ENCODE measurements at regions not wholly inside any gene's neighbourhood (a gene's known extent, or its start where the extent isn't known, plus 50 kb on each side); places are given as distances from the start of the nearest gene placed in this dataset.

DNA sequence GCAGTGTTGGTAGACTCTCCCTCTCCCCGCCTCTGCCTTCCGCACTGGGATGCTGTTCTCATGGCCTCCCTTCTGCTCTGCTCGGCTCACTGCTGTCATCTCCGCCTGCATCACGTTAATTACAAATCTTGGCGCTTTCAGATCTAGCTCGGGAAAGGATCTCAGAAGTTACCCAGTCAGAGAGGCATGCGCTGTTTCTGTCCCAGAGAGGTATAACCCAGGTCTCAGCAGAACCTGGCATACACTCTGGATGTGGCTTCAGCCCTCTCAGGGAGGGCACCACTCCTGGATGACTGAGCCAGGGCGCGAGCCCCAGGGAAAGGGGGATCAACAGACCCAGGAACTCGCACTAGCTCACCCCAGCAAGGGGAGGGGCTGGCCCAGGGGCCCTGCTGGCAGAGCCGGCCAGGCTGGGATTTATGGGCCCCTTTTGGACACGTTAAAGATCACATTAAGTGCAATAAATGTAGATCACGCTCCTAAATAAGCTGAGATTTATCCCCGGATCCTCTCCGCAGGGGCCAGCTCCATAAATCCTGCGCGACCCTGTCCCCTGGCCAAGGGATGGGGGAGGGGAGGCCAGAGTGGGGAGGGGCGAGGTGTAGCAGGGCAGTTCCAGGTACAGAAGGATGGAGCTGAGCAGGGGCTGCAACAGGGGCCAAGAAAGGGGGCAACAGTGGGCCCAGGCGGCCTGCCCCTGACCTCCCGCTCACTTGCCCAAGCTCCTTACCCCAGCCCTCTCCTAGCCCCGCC, 101.3 kb upstream of the ZBTB40 start:
- Histone ChIP-seq H3K9ac (ENCODE audit: low read length) (no peak overlapping the region), H2AFZ (ENCODE audit: low read length) (no peak overlapping the region), H3K79me2 (ENCODE audit: low read length) (no peaks in the 10 kb centered on the region), H3K9me3 (ENCODE audit: low read length) (no peaks in the 10 kb centered on the region), H3K4me1 (ENCODE audit: low read length) (no peaks in the 10 kb centered on the region), H3K27me3 (ENCODE audit: low read length) (no peaks in the 10 kb centered on the region), H3K4me2 (ENCODE audit: low read depth, low read length, poor library complexity, severe bottlenecking) (no peak overlapping the region), H3K4me3 (ENCODE audit: low read length) (no peak overlapping the region), H3K36me3 (ENCODE audit: insufficient read depth, low read length) (no peaks in the 10 kb centered on the region), H3K27ac (ENCODE audit: low read length) (no peak overlapping the region), H3K9me2 (replicated peaks; ENCODE audit: insufficient read depth, low read length) (no peaks in the 10 kb centered on the region), H4K20me1 (ENCODE audit: insufficient read depth, low read depth, low read length) (no peaks in the 10 kb centered on the region)
- DNase-seq: no peak

DNA sequence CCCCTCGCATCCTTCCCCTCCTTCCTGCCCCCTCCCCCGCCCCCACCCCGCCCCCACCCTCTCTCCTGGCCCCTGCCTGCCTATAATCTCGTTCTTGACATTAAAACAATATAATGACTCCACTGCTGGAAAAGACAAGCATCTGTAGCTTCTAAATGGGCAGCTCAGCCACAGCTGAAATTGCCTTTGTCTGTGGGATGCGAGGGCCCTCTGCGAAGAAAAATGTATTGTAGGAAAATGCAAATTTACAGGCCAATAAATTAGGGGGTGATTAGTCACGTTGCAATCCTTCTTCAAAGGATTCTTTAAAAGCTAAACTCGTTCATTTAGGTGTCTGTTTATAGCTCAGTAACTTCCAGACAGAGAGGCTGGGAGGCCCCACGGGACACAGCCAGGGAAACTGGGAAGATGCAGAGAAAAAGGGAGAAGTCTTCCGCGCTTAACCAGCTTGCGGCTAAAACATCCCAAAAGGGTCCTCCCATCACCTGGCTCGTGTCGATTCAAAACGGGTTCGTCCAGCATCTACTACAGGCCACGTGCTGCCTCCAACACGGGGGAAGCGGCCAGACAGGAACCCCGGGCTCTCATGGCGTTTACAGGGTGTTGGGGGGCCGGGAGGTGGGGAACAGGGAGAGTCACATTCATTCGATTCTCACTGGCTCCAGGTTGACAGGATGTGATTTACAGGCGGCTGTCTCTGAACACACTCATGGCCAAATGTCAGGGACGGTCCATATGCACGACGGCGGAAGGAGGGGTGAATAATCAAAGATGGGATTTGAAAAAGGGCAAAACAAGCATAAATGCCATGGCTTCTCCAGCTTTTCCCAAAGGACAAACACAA, 100.5 kb upstream of the ZBTB40 start:
- Histone ChIP-seq H3K9me3 (ENCODE audit: low read length) (no peaks in the 10 kb centered on the region), H3K27me3 (ENCODE audit: low read length) (no peaks in the 10 kb centered on the region), H3K4me3 (ENCODE audit: low read length) (no peak overlapping the region), H2AFZ (ENCODE audit: low read length) (no peak overlapping the region), H3K79me2 (ENCODE audit: low read length) (no peaks in the 10 kb centered on the region), H3K4me2 (ENCODE audit: low read depth, low read length, poor library complexity, severe bottlenecking) (no peak overlapping the region), H3K4me1 (ENCODE audit: low read length) (no peaks in the 10 kb centered on the region), H3K36me3 (ENCODE audit: insufficient read depth, low read length) (no peaks in the 10 kb centered on the region), H3K27ac (ENCODE audit: low read length) (no peak overlapping the region), H3K9me2 (replicated peaks; ENCODE audit: insufficient read depth, low read length) (no peaks in the 10 kb centered on the region), H4K20me1 (ENCODE audit: insufficient read depth, low read depth, low read length) (no peaks in the 10 kb centered on the region), H3K9ac (ENCODE audit: low read length) (no peak overlapping the region)
- no peak for DNase-seq

DNA sequence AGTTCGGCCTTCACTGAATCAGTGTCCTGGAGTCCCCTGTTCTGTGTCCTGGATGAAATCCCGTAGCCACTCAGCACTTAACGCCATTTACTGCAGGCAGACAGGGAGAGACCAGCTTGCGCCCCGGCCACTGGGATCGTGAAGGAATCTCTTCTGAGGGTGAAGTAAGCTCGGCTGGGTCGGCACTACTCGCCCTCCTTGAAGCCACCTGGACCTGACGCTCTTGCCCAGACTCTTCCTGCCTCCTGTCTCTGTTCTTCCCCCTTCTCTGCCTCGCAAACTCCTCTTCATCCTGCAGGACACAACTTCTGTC, 99.9 kb upstream of the ZBTB40 start:
- no peaks in the 10 kb centered on the region for H3K9me3 ChIP-seq (ENCODE audit: low read length)
- H3K4me1 ChIP-seq (ENCODE audit: low read length): no peaks in the 10 kb centered on the region
- H3K9me2 ChIP-seq (replicated peaks; ENCODE audit: insufficient read depth, low read length): no peaks in the 10 kb centered on the region
- no peaks in the 10 kb centered on the region for H3K27me3 ChIP-seq (ENCODE audit: low read length)
- H3K36me3 ChIP-seq (ENCODE audit: insufficient read depth, low read length): no peaks in the 10 kb centered on the region
- no peak overlapping the region for H3K4me3 ChIP-seq (ENCODE audit: low read length)
- H3K27ac ChIP-seq (ENCODE audit: low read length): no peak overlapping the region
- no peaks in the 10 kb centered on the region for H3K79me2 ChIP-seq (ENCODE audit: low read length)
- H2AFZ ChIP-seq (ENCODE audit: low read length): no peak overlapping the region
- H3K4me2 ChIP-seq (ENCODE audit: low read depth, low read length, poor library complexity, severe bottlenecking): no peak overlapping the region
- no peak overlapping the region for H3K9ac ChIP-seq (ENCODE audit: low read length)
- no peaks in the 10 kb centered on the region for H4K20me1 ChIP-seq (ENCODE audit: insufficient read depth, low read depth, low read length)
- no peak for DNase-seq

GRCh38 chr1:22352355-22352754, 99.3 kb upstream of the ZBTB40 start:
- H3K27ac ChIP-seq (ENCODE audit: low read length): no peak overlapping the region
- H4K20me1 ChIP-seq (ENCODE audit: insufficient read depth, low read depth, low read length): no peaks in the 10 kb centered on the region
- H3K9me2 ChIP-seq (replicated peaks; ENCODE audit: insufficient read depth, low read length): no peaks in the 10 kb centered on the region
- H3K4me1 ChIP-seq (ENCODE audit: low read length): no peaks in the 10 kb centered on the region
- no peak overlapping the region for H3K4me2 ChIP-seq (ENCODE audit: low read depth, low read length, poor library complexity, severe bottlenecking)
- no peaks in the 10 kb centered on the region for H3K27me3 ChIP-seq (ENCODE audit: low read length)
- no peak for DNase-seq
- H3K79me2 ChIP-seq (ENCODE audit: low read length): no peaks in the 10 kb centered on the region
- H3K36me3 ChIP-seq (ENCODE audit: insufficient read depth, low read length): no peaks in the 10 kb centered on the region
- H3K9me3 ChIP-seq (ENCODE audit: low read length): no peaks in the 10 kb centered on the region
- H3K9ac ChIP-seq (ENCODE audit: low read length): no peak overlapping the region
- no peak overlapping the region for H2AFZ ChIP-seq (ENCODE audit: low read length)
- H3K4me3 ChIP-seq (ENCODE audit: low read length): no peak overlapping the region

DNA sequence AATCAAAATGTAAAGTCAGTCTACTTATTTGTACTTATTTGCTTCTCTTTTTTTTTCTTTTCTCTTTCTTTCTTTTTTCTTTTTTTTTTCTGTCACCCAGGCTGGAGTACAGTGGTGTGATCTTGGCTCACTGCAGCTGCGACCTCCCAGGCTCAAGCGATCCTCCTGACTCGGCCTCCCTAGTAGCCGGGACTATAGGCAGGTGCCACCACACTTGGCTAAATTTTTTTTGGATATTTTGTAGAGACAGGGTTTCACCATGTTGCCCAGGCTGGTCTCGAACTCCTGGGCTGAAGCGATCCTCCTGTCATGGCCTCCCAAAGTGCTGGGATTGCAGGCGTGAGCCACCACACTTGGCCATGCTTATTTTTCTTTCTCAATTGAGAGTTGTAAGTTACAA, 98.8 kb upstream of the ZBTB40 start:
- no peaks in the 10 kb centered on the region for H3K27me3 ChIP-seq (ENCODE audit: low read length)
- H4K20me1 ChIP-seq (ENCODE audit: insufficient read depth, low read depth, low read length): no peaks in the 10 kb centered on the region
- no peaks in the 10 kb centered on the region for H3K9me3 ChIP-seq (ENCODE audit: low read length)
- no peak overlapping the region for H2AFZ ChIP-seq (ENCODE audit: low read length)
- H3K4me3 ChIP-seq (ENCODE audit: low read length): no peak overlapping the region
- no peaks in the 10 kb centered on the region for H3K79me2 ChIP-seq (ENCODE audit: low read length)
- no peak overlapping the region for H3K4me2 ChIP-seq (ENCODE audit: low read depth, low read length, poor library complexity, severe bottlenecking)
- H3K36me3 ChIP-seq (ENCODE audit: insufficient read depth, low read length): no peaks in the 10 kb centered on the region
- H3K9ac ChIP-seq (ENCODE audit: low read length): no peak overlapping the region
- no peaks in the 10 kb centered on the region for H3K9me2 ChIP-seq (replicated peaks; ENCODE audit: insufficient read depth, low read length)
- DNase-seq: no peak
- H3K4me1 ChIP-seq (ENCODE audit: low read length): no peaks in the 10 kb centered on the region
- H3K27ac ChIP-seq (ENCODE audit: low read length): no peak overlapping the region

GRCh38 chr1:22359427-22359826, 92.2 kb upstream of the ZBTB40 start:
- no peaks in the 10 kb centered on the region for H3K9me2 ChIP-seq (replicated peaks; ENCODE audit: insufficient read depth, low read length)
- no peaks in the 10 kb centered on the region for H3K36me3 ChIP-seq (ENCODE audit: insufficient read depth, low read length)
- H3K9me3 ChIP-seq (ENCODE audit: low read length): no peaks in the 10 kb centered on the region
- no peaks in the 10 kb centered on the region for H3K27me3 ChIP-seq (ENCODE audit: low read length)
- H3K9ac ChIP-seq (ENCODE audit: low read length): no peak overlapping the region
- H3K79me2 ChIP-seq (ENCODE audit: low read length): no peaks in the 10 kb centered on the region
- no peaks in the 10 kb centered on the region for H4K20me1 ChIP-seq (ENCODE audit: insufficient read depth, low read depth, low read length)
- no peaks in the 10 kb centered on the region for H3K4me1 ChIP-seq (ENCODE audit: low read length)
- no peak overlapping the region for H3K4me2 ChIP-seq (ENCODE audit: low read depth, low read length, poor library complexity, severe bottlenecking)
- no peak overlapping the region for H3K4me3 ChIP-seq (ENCODE audit: low read length)
- H2AFZ ChIP-seq (ENCODE audit: low read length): no peak overlapping the region
- H3K27ac ChIP-seq (ENCODE audit: low read length): no peak overlapping the region
- DNase-seq: no peak

- H3K4me2 ChIP-seq (ENCODE audit: low read depth, low read length, poor library complexity, severe bottlenecking): no peak overlapping the region
- no peaks in the 10 kb centered on the region for H3K36me3 ChIP-seq (ENCODE audit: insufficient read depth, low read length)
Observed at GRCh38 chr1:22362626-22363402, 88.8 kb upstream of the ZBTB40 start.

More at GRCh38 chr1:22362626-22363402, 88.8 kb upstream of the ZBTB40 start:
- DNase-seq: no peak
- Histone ChIP-seq H3K9me3 (ENCODE audit: low read length) (no peaks in the 10 kb centered on the region), H4K20me1 (ENCODE audit: insufficient read depth, low read depth, low read length) (no peaks in the 10 kb centered on the region), H2AFZ (ENCODE audit: low read length) (no peak overlapping the region), H3K27me3 (ENCODE audit: low read length) (no peaks in the 10 kb centered on the region), H3K27ac (ENCODE audit: low read length) (no peak overlapping the region), H3K4me1 (ENCODE audit: low read length) (no peaks in the 10 kb centered on the region), H3K9me2 (replicated peaks; ENCODE audit: insufficient read depth, low read length) (no peaks in the 10 kb centered on the region), H3K4me3 (ENCODE audit: low read length) (no peak overlapping the region), H3K9ac (ENCODE audit: low read length) (no peak overlapping the region), H3K79me2 (ENCODE audit: low read length) (no peaks in the 10 kb centered on the region)
